HepG2 (cell line): ENCODE measurements at regions not wholly inside any gene's neighbourhood (a gene's known extent, or its start where the extent isn't known, plus 50 kb on each side); places are given as distances from the start of the nearest gene placed in this dataset.

Experiments used
- ATAC-seq: fragments of 200-7000 bp; cut with Tn5 transposase; 3 replicates; pipeline ENCODE4 v1.9.1; 2020; ENCODE audit warnings: mild to moderate bottlenecking, moderate library complexity
- BruUV-seq: library from RNA; stranded (reverse); fragments of 400-500 nt; replicated peaks from 2 replicates; lab custom pipeline; 2021; lab: Mats Ljungman, UMichigan
- CTCF ChIA-PET: fragments of 300-600 bp; formaldehyde crosslinking; extraction: SDS; loops from one replicate; lab custom pipeline; 2021; ENCODE audit warnings: low total read pairs, inconsistent platforms, low intra/inter-chr PET ratio; lab: Yijun Ruan, JAX
- POLR2A ChIA-PET: fragments of 350-600 bp; sonication (Branson Sonifier 250); formaldehyde crosslinking; loops from one replicate; lab custom pipeline; 2020; ENCODE audit warnings: antibody characterized with exemption, inconsistent platforms; lab: Yijun Ruan, JAX
- DNase-seq: peaks from one replicate; pipeline ENCODE4 v3.0.0-alpha.2; 2015; ENCODE audit warnings: low spot score
- FAIRE-seq: peaks from 3 replicates; lab custom pipeline; 2011; peaks lifted over from hg19 to GRCh38; lab: Jason Lieb, UNC
- H2AFZ ChIP-seq: one replicate; pipeline ENCODE4 v1.6.1; 2011; ENCODE audit warnings: low read length, inconsistent platforms
- H3K27ac ChIP-seq: fragments of 300-600 bp; 3 replicates; pipeline ENCODE4 v1.8.0; 2011; ENCODE audit warnings: mixed run types, mild to moderate bottlenecking, mixed read lengths, low read length, inconsistent platforms; ENCODE audit not compliant: insufficient read depth; ENCODE audit errors: extremely low read length
- H3K27me3 ChIP-seq, 2 experiments: fragments of 200-600 bp in 1 of 2; 2 replicates in 1 of 2; 3 replicates in 1 of 2; pipeline versions ENCODE4 v1.6.0 to v1.8.0; 2011; ENCODE audit warnings: low read length in 2 of 2, mild to moderate bottlenecking in 2 of 2, moderate library complexity in 2 of 2, inconsistent platforms in 1 of 2; ENCODE audit not compliant: insufficient read depth in 2 of 2, control insufficient read depth in 1 of 2
- H3K36me3 ChIP-seq, 2 experiments: fragments of 200-600 bp in 1 of 2; replicated peaks in 1 of 2; 2 replicates in 1 of 2; 3 replicates in 1 of 2; pipeline versions ENCODE4 v1.5.1 to v1.8.0; 2011; ENCODE audit warnings: low read length in 2 of 2, inconsistent platforms in 1 of 2; ENCODE audit not compliant: insufficient read depth in 2 of 2, control insufficient read depth in 1 of 2
- H3K4me1 ChIP-seq: 2 replicates; pipeline ENCODE4 v1.5.1; 2012; ENCODE audit warnings: low read length, inconsistent platforms; ENCODE audit not compliant: insufficient read depth
- H3K4me2 ChIP-seq: 2 replicates; pipeline ENCODE4 v1.6.0; 2011; ENCODE audit warnings: low read depth, low read length, inconsistent platforms
- H3K4me3 ChIP-seq, 3 experiments: fragments of 200-600 bp in 1 of 3; sonication (generic), shearing (Covaris generic) in 1 of 3; replicated peaks in 1 of 3; 2 replicates each; pipeline ENCODE4 v1.5.1; 2011 to 2016; ENCODE audit warnings: low read length in 3 of 3, inconsistent platforms in 2 of 3, low read depth in 2 of 3, mild to moderate bottlenecking in 2 of 3, control low read depth in 1 of 3, mixed read lengths in 1 of 3; ENCODE audit not compliant: insufficient read depth in 1 of 3
- H3K79me2 ChIP-seq: one replicate; pipeline ENCODE4 v1.6.1; 2011; ENCODE audit warnings: low read length, inconsistent platforms; ENCODE audit not compliant: insufficient read depth
- H3K9ac ChIP-seq: 2 replicates; pipeline ENCODE4 v1.6.0; 2011; ENCODE audit warnings: mild to moderate bottlenecking, low read depth, low read length, inconsistent platforms; ENCODE audit not compliant: insufficient read depth
- H3K9me3 ChIP-seq: 2 replicates; pipeline ENCODE4 v1.5.1; 2012; ENCODE audit warnings: mild to moderate bottlenecking, low read length
- H4K20me1 ChIP-seq: 2 replicates; pipeline ENCODE4 v1.6.0; 2011; ENCODE audit warnings: inconsistent platforms, mild to moderate bottlenecking, low read length, moderate library complexity; ENCODE audit not compliant: insufficient read depth
- ASH2L ChIP-seq: fragments of 300-600, 200-600 bp; sonication (generic); IDR thresholded peaks from 2 replicates; pipeline ENCODE4 v1.7.0; 2017; ENCODE audit warnings: low read depth, mild to moderate bottlenecking, moderate library complexity, mixed read lengths, low read length; ENCODE audit not compliant: insufficient read length
- KLF11 ChIP-seq: IDR thresholded peaks from 2 replicates; pipeline ENCODE4 v1.6.1; 2016; ENCODE audit warnings: missing compliant biosample characterization
- MYNN ChIP-seq: sonication (generic); formaldehyde crosslinking; IDR thresholded peaks from 2 replicates; pipeline ENCODE4 v1.4.0; 2020; ENCODE audit warnings: mild to moderate bottlenecking, low read depth, missing genetic modification reagents
- NFATC3 ChIP-seq: sonication (generic); formaldehyde crosslinking; IDR thresholded peaks from 2 replicates; pipeline ENCODE4 v1.5.1; 2020; ENCODE audit warnings: mild to moderate bottlenecking, missing genetic modification reagents
- NFRKB ChIP-seq: fragments of 450-650 bp; IDR thresholded peaks from 2 replicates; pipeline ENCODE4 v1.6.1; 2017
- TP53 ChIP-seq: sonication (generic); formaldehyde crosslinking; conservative IDR thresholded peaks from 2 replicates; pipeline ENCODE4 v1.4.0; 2020; ENCODE audit warnings: missing genetic modification reagents
- ZBED4 ChIP-seq: sonication (generic); formaldehyde crosslinking; IDR thresholded peaks from 2 replicates; pipeline ENCODE4 v1.4.0; 2020; ENCODE audit warnings: missing genetic modification reagents, borderline replicate concordance
- ZFP36L1 ChIP-seq: sonication (generic); formaldehyde crosslinking; IDR thresholded peaks from 2 replicates; pipeline ENCODE4 v1.8.0; 2022; ENCODE audit warnings: mild to moderate bottlenecking, missing genetic modification reagents, moderate library complexity
- ZFY ChIP-seq: sonication (generic); formaldehyde crosslinking; IDR thresholded peaks from 2 replicates; pipeline ENCODE4 v1.4.0; 2020; ENCODE audit warnings: missing genetic modification reagents
- WGBS: methylation state at CpG from one replicate; pipeline ENCODE4 v1.1.6; 2017; ENCODE audit warnings: low lambda C conversion rate; 5-methylcytosine and 5-hydroxymethylcytosine counted together
- in situ Hi-C: cut with HindIII; loops from 2 replicates; pipeline ENCODE4 v1.10.0; 2017; ENCODE audit warnings: low pct_unique_long_range_greater_than_20kb; ENCODE audit not compliant: extremely low pct_ligation_motif_present
- intact Hi-C: fragments of 100-400 bp; cut with micrococcal nuclease; formaldehyde crosslinking; loops from one replicate; pipeline ENCODE4 v1.10.0; 2022; ENCODE audit not compliant: unreplicated experiment

GRCh38 chr15:23828786-23829185, 141.7 kb upstream of the NDN start:
- Histone ChIP-seq H3K27me3 (no peaks in the 10 kb centered on the region), H3K4me3 (no peak overlapping the region), H3K9ac (no peak overlapping the region), H3K36me3 (no peaks in the 10 kb centered on the region), H3K9me3 (no peaks in the 10 kb centered on the region), H3K4me1 (no peaks in the 10 kb centered on the region), H3K79me2 (no peaks in the 10 kb centered on the region), H3K27ac (no peak overlapping the region), H3K4me2 (no peak overlapping the region), H4K20me1 (no peaks in the 10 kb centered on the region), H2AFZ (no peak overlapping the region)
- POLR2A ChIA-PET, result no interaction called here
- BruUV-seq, result no TSS peak
- intact Hi-C loops (no loop called here), in situ Hi-C loops (no loop called here)
- WGBS, result 0% methylated on average over 1 of the region's 1 CpG
- ATAC-seq, result no peak
- CTCF ChIA-PET, result no interaction called here
- no peak for FAIRE-seq
- no peak for DNase-seq
- TF ChIP-seq ZFP36L1 (CRISPR knock-in tag), result no peak
- no peak for TF ChIP-seq TP53
- TF ChIP-seq NFATC3, result no peak
- TF ChIP-seq ZFY (CRISPR knock-in tag), result no peak
- TF ChIP-seq KLF11 (CRISPR knock-in tag), result no peak
- TF ChIP-seq ASH2L, result no peak
- no peak for TF ChIP-seq NFRKB
- TF ChIP-seq ZBED4 (CRISPR knock-in tag), result no peak
- TF ChIP-seq MYNN (CRISPR knock-in tag), result no peak
- TF ChIP-seq, all 625 proteins: peak for 0
